ENCODE measurements at regions not wholly inside any gene's neighbourhood (a gene's known extent, or its start where the extent isn't known, plus 50 kb on each side); places are given as distances from the start of the nearest gene placed in this dataset.

DNA sequence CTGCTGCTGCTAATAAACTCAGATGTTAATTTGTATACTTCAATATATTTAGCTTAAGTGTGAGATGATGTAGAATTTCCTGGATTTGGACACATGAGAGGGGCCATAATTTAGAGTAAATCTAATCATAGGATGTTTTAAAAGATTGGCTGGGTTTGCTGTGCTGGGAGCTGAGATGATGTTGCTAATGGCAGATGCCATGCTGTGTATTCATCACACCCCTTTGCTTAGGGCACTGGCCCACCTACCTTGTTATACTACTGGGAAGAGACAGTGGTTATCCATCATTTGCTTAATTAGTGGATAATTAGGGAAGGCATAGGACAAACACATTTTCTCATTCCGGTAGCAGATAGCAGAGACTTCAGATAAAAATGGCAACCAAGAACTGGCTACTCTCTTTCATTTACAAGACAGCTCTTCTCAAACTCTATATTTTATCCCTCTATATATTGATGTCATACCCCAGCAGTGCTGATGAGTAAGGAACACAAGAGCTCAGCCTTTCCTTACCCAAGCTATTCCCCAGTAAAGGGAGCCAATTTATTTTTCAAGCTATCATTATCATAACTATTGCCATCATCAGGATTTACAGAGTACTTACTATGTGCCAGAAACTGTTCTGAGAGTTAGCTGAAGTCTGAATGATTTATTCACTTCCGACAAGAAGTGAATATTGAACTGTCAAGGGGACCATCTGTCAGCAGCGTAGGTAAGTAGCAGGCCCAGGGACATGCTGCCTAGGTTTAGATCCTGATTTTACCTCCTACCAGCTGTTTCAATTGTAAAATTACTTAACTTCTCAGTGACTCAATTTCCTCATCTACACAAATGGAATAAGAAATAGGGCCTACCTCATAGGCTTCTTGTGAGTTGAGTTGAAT, 204.6 kb upstream of the FLRT2 start:
- ATAC-seq = no peak
- Histone ChIP-seq H3K9me3 (no peaks in the 10 kb centered on the region), H3K27ac (no peak overlapping the region), H3K36me3 (no peaks in the 10 kb centered on the region), H3K27me3 (no peaks in the 10 kb centered on the region), H3K4me1 (no peaks in the 10 kb centered on the region), H3K4me3 (no peak overlapping the region)
- TF ChIP-seq, protein P1, sequence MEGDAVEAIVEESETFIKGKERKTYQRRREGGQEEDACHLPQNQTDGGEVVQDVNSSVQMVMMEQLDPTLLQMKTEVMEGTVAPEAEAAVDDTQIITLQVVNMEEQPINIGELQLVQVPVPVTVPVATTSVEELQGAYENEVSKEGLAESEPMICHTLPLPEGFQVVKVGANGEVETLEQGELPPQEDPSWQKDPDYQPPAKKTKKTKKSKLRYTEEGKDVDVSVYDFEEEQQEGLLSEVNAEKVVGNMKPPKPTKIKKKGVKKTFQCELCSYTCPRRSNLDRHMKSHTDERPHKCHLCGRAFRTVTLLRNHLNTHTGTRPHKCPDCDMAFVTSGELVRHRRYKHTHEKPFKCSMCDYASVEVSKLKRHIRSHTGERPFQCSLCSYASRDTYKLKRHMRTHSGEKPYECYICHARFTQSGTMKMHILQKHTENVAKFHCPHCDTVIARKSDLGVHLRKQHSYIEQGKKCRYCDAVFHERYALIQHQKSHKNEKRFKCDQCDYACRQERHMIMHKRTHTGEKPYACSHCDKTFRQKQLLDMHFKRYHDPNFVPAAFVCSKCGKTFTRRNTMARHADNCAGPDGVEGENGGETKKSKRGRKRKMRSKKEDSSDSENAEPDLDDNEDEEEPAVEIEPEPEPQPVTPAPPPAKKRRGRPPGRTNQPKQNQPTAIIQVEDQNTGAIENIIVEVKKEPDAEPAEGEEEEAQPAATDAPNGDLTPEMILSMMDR (IDR thresholded peaks at IDR 0.05) = no peak
- DNase-seq = no peak
- intact Hi-C loops (cut with DNase I) = no loop called here

DNA sequence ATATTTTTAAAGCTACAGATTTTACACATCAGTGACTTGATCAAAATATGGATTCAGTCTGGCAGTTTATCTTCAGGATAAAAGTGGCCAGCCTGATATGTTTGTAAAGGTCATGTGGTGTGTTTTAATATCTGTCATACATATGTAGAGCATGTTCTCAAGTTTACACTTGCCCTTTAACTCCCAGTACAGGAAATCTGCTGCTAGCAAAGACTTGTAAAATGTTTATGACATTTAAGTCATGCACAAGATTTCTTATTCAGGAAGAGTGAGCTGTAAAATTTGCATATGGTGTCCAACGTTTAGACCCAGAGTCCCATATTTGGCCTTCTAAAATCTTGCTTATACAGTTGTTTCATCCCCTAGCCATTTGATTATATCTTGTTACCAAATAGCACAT, 197.5 kb upstream of the FLRT2 start:
- no peak overlapping the region for H3K4me3 ChIP-seq
- no peaks in the 10 kb centered on the region for H3K27me3 ChIP-seq
- no peaks in the 10 kb centered on the region for H3K4me1 ChIP-seq
- H3K9me3 ChIP-seq = no peaks in the 10 kb centered on the region
- TF ChIP-seq, protein P1 (IDR thresholded peaks at IDR 0.05) = no peak
- ATAC-seq (no peak), DNase-seq (no peak)
- no peaks in the 10 kb centered on the region for H3K36me3 ChIP-seq
- intact Hi-C loops (cut with DNase I) = no loop called here
- no peak overlapping the region for H3K27ac ChIP-seq

DNA sequence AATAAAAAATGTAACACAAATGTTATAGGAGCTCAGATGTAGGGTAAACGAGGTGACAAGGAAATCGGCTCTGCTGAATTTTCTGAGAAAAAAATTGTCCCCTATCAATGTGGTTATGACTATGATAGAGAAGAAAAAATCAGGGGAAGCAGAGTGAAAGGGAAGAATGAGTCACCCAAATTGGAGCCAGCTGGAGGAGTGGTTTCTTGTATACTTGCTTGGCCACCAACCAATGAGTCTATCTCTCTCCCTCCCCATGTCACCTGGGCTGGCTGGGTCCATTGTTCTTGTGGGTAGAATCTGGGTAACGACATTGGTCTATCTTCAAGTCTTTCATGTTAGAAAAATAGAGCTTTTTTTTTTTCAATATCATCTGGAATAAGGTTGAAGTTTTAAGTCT, 196.6 kb upstream of the FLRT2 start:
- no peak overlapping the region for H3K4me3 ChIP-seq
- no peaks in the 10 kb centered on the region for H3K27me3 ChIP-seq
- intact Hi-C loops (cut with DNase I) = no loop called here
- no peaks in the 10 kb centered on the region for H3K36me3 ChIP-seq
- no peaks in the 10 kb centered on the region for H3K4me1 ChIP-seq
- H3K27ac ChIP-seq = no peak overlapping the region
- TF ChIP-seq, protein P1 (IDR thresholded peaks at IDR 0.05) = no peak
- no peaks in the 10 kb centered on the region for H3K9me3 ChIP-seq
- ATAC-seq (no peak), DNase-seq (no peak)

DNA sequence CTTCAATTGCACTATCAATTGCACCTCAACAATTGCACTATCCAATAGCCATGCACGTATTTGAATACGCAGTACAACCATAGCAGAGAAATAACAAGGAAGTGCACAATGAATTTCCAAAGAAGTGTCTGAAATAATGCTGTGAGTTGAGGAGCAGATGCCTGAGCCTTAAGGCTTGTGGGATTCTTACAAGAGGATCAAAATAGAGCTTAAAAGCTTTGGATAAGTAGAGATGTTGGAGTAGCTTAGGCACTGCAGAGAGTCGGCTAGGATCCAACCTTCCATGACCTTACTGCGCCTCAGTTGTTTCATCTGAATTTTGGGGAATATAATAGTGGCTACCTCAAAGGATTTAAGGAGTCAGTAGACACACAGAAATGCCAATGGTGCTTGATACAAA, 196.1 kb upstream of the FLRT2 start:
- Histone ChIP-seq H3K36me3 (no peaks in the 10 kb centered on the region), H3K9me3 (no peaks in the 10 kb centered on the region), H3K27ac (no peak overlapping the region), H3K4me3 (no peak overlapping the region), H3K4me1 (no peaks in the 10 kb centered on the region), H3K27me3 (no peaks in the 10 kb centered on the region)
- intact Hi-C loops (cut with DNase I) = no loop called here
- DNase-seq (no peak), ATAC-seq (no peak)
- TF ChIP-seq, protein P1 (IDR thresholded peaks at IDR 0.05) = no peak

DNA sequence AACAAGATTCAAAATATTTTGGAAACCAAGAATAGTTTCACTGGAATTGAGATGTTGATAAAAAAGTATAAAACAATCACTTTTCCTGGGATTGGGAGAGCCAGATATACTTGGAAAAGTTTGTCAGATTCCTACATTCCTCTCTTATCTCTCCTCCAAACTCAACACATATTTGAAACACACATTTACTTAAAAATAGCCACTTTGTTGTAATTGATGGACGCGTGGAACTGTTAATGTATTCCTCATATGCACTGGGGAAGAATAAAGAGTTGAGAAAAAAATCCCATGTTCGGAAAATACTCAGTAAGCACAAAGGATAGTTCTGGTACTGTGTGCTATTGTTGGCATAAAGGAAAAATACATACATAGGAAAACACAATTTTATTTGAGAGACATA, 195.6 kb upstream of the FLRT2 start:
- Histone ChIP-seq H3K36me3 (no peaks in the 10 kb centered on the region), H3K27ac (no peak overlapping the region), H3K4me1 (no peaks in the 10 kb centered on the region), H3K9me3 (no peaks in the 10 kb centered on the region), H3K27me3 (no peaks in the 10 kb centered on the region), H3K4me3 (no peak overlapping the region)
- intact Hi-C loops (cut with DNase I) = no loop called here
- ATAC-seq (no peak), DNase-seq (no peak)
- TF ChIP-seq, protein P1 (IDR thresholded peaks at IDR 0.05) = no peak
